Natural killer cell (primary cell): ENCODE measurements at regions not wholly inside any gene's neighbourhood (a gene's known extent, or its start where the extent isn't known, plus 50 kb on each side); places are given as distances from the start of the nearest gene placed in this dataset.

Experiments used
- ATAC-seq, 3 donors: fragments of 150-1000 bp in 2 of 3; fragments of 200-7000 bp in 1 of 3; cut with Tn5 transposase; 1 replicate in 1 of 3; 2 replicates in 2 of 3; pipeline ENCODE4 v1.10.0; 2021; ENCODE audit warnings: mild to moderate bottlenecking in 2 of 3, moderate library complexity in 2 of 3
- DNase-seq, 2 donors: peaks; one replicate each; pipeline versions ENCODE4 v3.0.0 to v3.0.0-alpha.2; 2013 to 2021; ENCODE audit warnings: mixed read lengths in 1 of 2
- H3K27ac ChIP-seq: one replicate; pipeline ENCODE4 v1.5.1; 2013; ENCODE audit warnings: mild to moderate bottlenecking, low read length
- H3K27me3 ChIP-seq: one replicate; pipeline ENCODE4 v1.6.1; 2013; ENCODE audit warnings: low read length; ENCODE audit not compliant: control insufficient read depth, insufficient read depth
- H3K36me3 ChIP-seq: one replicate; pipeline ENCODE4 v1.6.1; 2013; ENCODE audit warnings: low read length; ENCODE audit not compliant: control insufficient read depth, insufficient read depth
- H3K4me1 ChIP-seq: one replicate; pipeline ENCODE4 v1.6.1; 2013; ENCODE audit warnings: low read length; ENCODE audit not compliant: control insufficient read depth, insufficient read depth
- H3K4me3 ChIP-seq: one replicate; pipeline ENCODE4 v1.5.1; 2013; ENCODE audit warnings: low read length
- H3K9me3 ChIP-seq: one replicate; pipeline ENCODE4 v1.6.1; 2013; ENCODE audit warnings: low read length; ENCODE audit not compliant: control insufficient read depth, insufficient read depth
- H3K27ac Mint-ChIP-seq, 2 donors: one replicate each; pipeline ENCODE4 v1.8.0; 2022; ENCODE audit warnings: mild to moderate bottlenecking in 2 of 2, mixed read lengths in 2 of 2, moderate library complexity in 1 of 2
- H3K27me3 Mint-ChIP-seq, 2 donors: one replicate each; pipeline ENCODE4 v1.8.0; 2022; ENCODE audit warnings: low read depth in 2 of 2, mixed read lengths in 2 of 2
- H3K36me3 Mint-ChIP-seq: one replicate; pipeline ENCODE4 v1.8.0; 2022; ENCODE audit warnings: mixed read lengths
- H3K4me1 Mint-ChIP-seq, 2 donors: one replicate each; pipeline ENCODE4 v1.8.0; 2022; ENCODE audit warnings: mixed read lengths in 2 of 2
- H3K4me3 Mint-ChIP-seq: one replicate; pipeline ENCODE4 v1.8.0; 2022; ENCODE audit warnings: mild to moderate bottlenecking, moderate library complexity, mixed read lengths
- H3K9me3 Mint-ChIP-seq, 2 donors: one replicate each; pipeline ENCODE4 v1.8.0; 2022; ENCODE audit warnings: mixed read lengths in 2 of 2
- CTCF ChIP-seq: fragments of 200-600 bp; IDR thresholded peaks from one replicate; pipeline ENCODE4 v1.8.0; 2022; ENCODE audit warnings: antibody characterized with exemption
- WGBS: methylation state at CpG from one replicate; pipeline ENCODE4 v1.1.7; 2013; ENCODE audit warnings: missing lambda C conversion rate; ENCODE audit not compliant: insufficient coverage; 5-methylcytosine and 5-hydroxymethylcytosine counted together
- intact Hi-C: fragments of 100-400 bp; cut with micrococcal nuclease; formaldehyde crosslinking; loops from one replicate; pipeline ENCODE4 v1.14.2; 2022

GRCh38 chr4:169927280-169927679, 98.9 kb downstream of the MFAP3L start:
- Histone ChIP-seq H3K9me3 (no peaks in the 10 kb centered on the region), H3K36me3 (no peaks in the 10 kb centered on the region), H3K4me1 (no peaks in the 10 kb centered on the region), H3K27ac (no peak overlapping the region), H3K27me3 (no peaks in the 10 kb centered on the region), H3K4me3 (no peak overlapping the region)
- DNase-seq: no peak
- H3K4me3 Mint-ChIP-seq: no peak overlapping the region
- no peaks in the 10 kb centered on the region for H3K9me3 Mint-ChIP-seq
- TF ChIP-seq CTCF: no peak
- H3K4me1 Mint-ChIP-seq: no peaks in the 10 kb centered on the region
- H3K27me3 Mint-ChIP-seq: peaks cover 2 to 7% of the 10 kb centered on the region in 2 donors
- no peaks in the 10 kb centered on the region for H3K36me3 Mint-ChIP-seq
- no peak overlapping the region for H3K27ac Mint-ChIP-seq
- intact Hi-C loops: no loop called here
- no peak for ATAC-seq
- WGBS: 28% methylated on average over 3 of the region's 4 CpGs

- DNase-seq: no peak
Observed at GRCh38 chr4:169925678-169926077, 100.5 kb downstream of the MFAP3L start.

GRCh38 chr4:169922632-169923276, 103.4 kb downstream of the MFAP3L start:
- H3K4me1 Mint-ChIP-seq: no peaks in the 10 kb centered on the region
- H3K4me1 ChIP-seq: no peaks in the 10 kb centered on the region
- H3K4me3 ChIP-seq: no peak overlapping the region
- no peaks in the 10 kb centered on the region for H3K27me3 ChIP-seq
- H3K27me3 Mint-ChIP-seq: peaks cover 0 to 8% of the 10 kb centered on the region in 2 donors
- WGBS: 67% methylated on average over 2 of the region's 3 CpGs
- DNase-seq: no peak
- H3K27ac ChIP-seq: no peak overlapping the region
- intact Hi-C loops: no loop called here
- H3K9me3 ChIP-seq: no peaks in the 10 kb centered on the region
- no peaks in the 10 kb centered on the region for H3K9me3 Mint-ChIP-seq
- TF ChIP-seq CTCF: no peak
- no peaks in the 10 kb centered on the region for H3K36me3 Mint-ChIP-seq
- H3K36me3 ChIP-seq: no peaks in the 10 kb centered on the region
- H3K27ac Mint-ChIP-seq: no peak overlapping the region
- H3K4me3 Mint-ChIP-seq: no peak overlapping the region
- no peak for ATAC-seq

More at GRCh38 chr4:169925678-169926077, 100.5 kb downstream of the MFAP3L start:
- no peaks in the 10 kb centered on the region for H3K9me3 Mint-ChIP-seq
- no peak for ATAC-seq
- H3K27ac ChIP-seq: no peak overlapping the region
- TF ChIP-seq CTCF: no peak
- no peaks in the 10 kb centered on the region for H3K27me3 ChIP-seq
- H3K36me3 ChIP-seq: no peaks in the 10 kb centered on the region
- no peaks in the 10 kb centered on the region for H3K4me1 Mint-ChIP-seq
- H3K27me3 Mint-ChIP-seq: peaks cover 2 to 13% of the 10 kb centered on the region in 2 donors
- H3K27ac Mint-ChIP-seq: no peak overlapping the region
- H3K4me3 Mint-ChIP-seq: no peak overlapping the region
- no peak overlapping the region for H3K4me3 ChIP-seq
- H3K4me1 ChIP-seq: no peaks in the 10 kb centered on the region
- H3K36me3 Mint-ChIP-seq: no peaks in the 10 kb centered on the region
- intact Hi-C loops: no loop called here
- no peaks in the 10 kb centered on the region for H3K9me3 ChIP-seq
- WGBS: 86% methylated on average over 4 of the region's 4 CpGs

GRCh38 chr4:169921732-169922131, 104.5 kb downstream of the MFAP3L start:
- no peak overlapping the region for H3K27ac ChIP-seq
- H3K4me1 Mint-ChIP-seq: no peaks in the 10 kb centered on the region
- H3K9me3 ChIP-seq: no peaks in the 10 kb centered on the region
- no peak overlapping the region for H3K27ac Mint-ChIP-seq
- no peak overlapping the region for H3K4me3 Mint-ChIP-seq
- DNase-seq (no peak), ATAC-seq (no peak)
- H3K4me1 ChIP-seq: no peaks in the 10 kb centered on the region
- WGBS: no CpG with 5 or more reads among the region's 1 CpG
- H3K9me3 Mint-ChIP-seq: peaks cover 0 to 2% of the 10 kb centered on the region in 2 donors
- H3K4me3 ChIP-seq: no peak overlapping the region
- intact Hi-C loops: no loop called here
- peaks cover 0 to 8% of the 10 kb centered on the region in 2 donors for H3K27me3 Mint-ChIP-seq
- H3K36me3 ChIP-seq: no peaks in the 10 kb centered on the region
- no peaks in the 10 kb centered on the region for H3K36me3 Mint-ChIP-seq
- TF ChIP-seq CTCF: no peak
- no peaks in the 10 kb centered on the region for H3K27me3 ChIP-seq
